HCT116 (cell line): ENCODE measurements at regions not wholly inside any gene's neighbourhood (a gene's known extent, or its start where the extent isn't known, plus 50 kb on each side); places are given as distances from the start of the nearest gene placed in this dataset.

Source experiments
- ATAC-seq: fragments of 200-7000 bp; cut with Tn5 transposase; 2 replicates; pipeline ENCODE4 v1.9.1; 2020; ENCODE audit warnings: mild to moderate bottlenecking, moderate library complexity
- BruUV-seq: library from RNA; stranded (reverse); fragments of 400-500 nt; replicated peaks from 2 replicates; lab custom pipeline; 2021; lab: Mats Ljungman, UMichigan
- CTCF ChIA-PET: fragments of 300-600 bp; sonication (Branson Sonifier 250); formaldehyde crosslinking; loops from one replicate; lab custom pipeline; 2021; ENCODE audit warnings: antibody characterized with exemption; lab: Charles Lee
- POLR2A ChIA-PET: fragments of 300-600, 350-600 bp; sonication (Branson Sonifier 250); formaldehyde crosslinking; loops from one replicate; lab custom pipeline; 2021; ENCODE audit warnings: antibody characterized with exemption; lab: Charles Lee
- RAD21 ChIA-PET, 2 experiments: fragments of 300-600 bp; sonication (Branson Sonifier 250); formaldehyde crosslinking; loops; one replicate each; lab custom pipeline; 2023; ENCODE audit warnings: low total read pairs in 2 of 2; ENCODE audit not compliant: uncharacterized antibody in 2 of 2, unreplicated experiment in 2 of 2, low non-redundant PET in 1 of 2; lab: Charles Lee
- DNase-seq: peaks from one replicate; pipeline ENCODE4 v3.0.0-alpha.2; 2010; ENCODE audit warnings: low read depth, low spot score
- H2AFZ ChIP-seq: fragments of 200-600 bp; shearing (Covaris generic), sonication (generic); 2 replicates; pipeline ENCODE4 v1.6.1; 2017; ENCODE audit warnings: low read depth, mixed run types, mixed read lengths, antibody characterized with exemption, low read length; ENCODE audit not compliant: poor library complexity, severe bottlenecking
- H3K27ac ChIP-seq: 2 replicates; pipeline ENCODE4 v1.5.1; 2012; ENCODE audit warnings: low read depth, low read length
- H3K27me3 ChIP-seq: fragments of 200-600 bp; sonication (generic); 2 replicates; pipeline ENCODE4 v1.6.1; 2016; ENCODE audit warnings: mixed run types, low read length, mixed read lengths; ENCODE audit not compliant: insufficient read depth
- H3K36me3 ChIP-seq, 2 experiments: fragments of 200-500 bp in 1 of 2; fragments of 200-600 bp in 1 of 2; sonication (Bioruptor generic) in 1 of 2; sonication (generic) in 1 of 2; 2 replicates each; pipeline versions ENCODE4 v1.5.1 to v1.6.1; 2014 to 2016; ENCODE audit warnings: low read length in 2 of 2, inconsistent platforms in 1 of 2, mixed read lengths in 1 of 2, mixed run types in 1 of 2; ENCODE audit not compliant: insufficient read depth in 2 of 2, control insufficient read depth in 1 of 2
- H3K4me1 ChIP-seq, 2 experiments: fragments of 200-600 bp in 1 of 2; sonication (generic) in 1 of 2; 2 replicates each; pipeline versions ENCODE4 v1.5.1 to v1.6.1; 2012 to 2017; ENCODE audit warnings: low read length in 2 of 2, inconsistent platforms in 1 of 2, mild to moderate bottlenecking in 1 of 2, mixed read lengths in 1 of 2, mixed run types in 1 of 2, moderate library complexity in 1 of 2; ENCODE audit not compliant: insufficient read depth in 2 of 2, control insufficient read depth in 1 of 2
- H3K4me2 ChIP-seq: fragments of 200-600 bp; sonication (generic); 2 replicates; pipeline ENCODE4 v1.6.1; 2017; ENCODE audit warnings: mixed run types, low read length, mixed read lengths
- H3K4me3 ChIP-seq, 2 experiments: fragments of 200-600 bp in 1 of 2; sonication (generic) in 1 of 2; replicated peaks in 1 of 2; 2 replicates each; pipeline ENCODE4 v1.5.1; 2011 to 2016; ENCODE audit warnings: low read length in 2 of 2, control low read depth in 1 of 2, low read depth in 1 of 2, mild to moderate bottlenecking in 1 of 2, mixed read lengths in 1 of 2, mixed run types in 1 of 2
- H3K79me2 ChIP-seq: fragments of 200-600 bp; sonication (generic); 2 replicates; pipeline ENCODE4 v1.6.1; 2017; ENCODE audit warnings: mild to moderate bottlenecking, mixed run types, low read length, moderate library complexity, mixed read lengths; ENCODE audit not compliant: insufficient read depth
- H3K9ac ChIP-seq: fragments of 200-600 bp; sonication (generic); 2 replicates; pipeline ENCODE4 v1.6.1; 2016; ENCODE audit warnings: low read length, mixed read lengths
- H3K9me2 ChIP-seq: fragments of 200-600 bp; sonication (generic), shearing (Covaris generic); 2 replicates; pipeline ENCODE4 v1.6.1; 2017; ENCODE audit warnings: mixed run types, mild to moderate bottlenecking, moderate library complexity; ENCODE audit not compliant: insufficient read depth
- H3K9me3 ChIP-seq, 2 experiments: fragments of 200-500 bp in 1 of 2; fragments of 200-600 bp in 1 of 2; sonication (Bioruptor generic) in 1 of 2; sonication (generic) in 1 of 2; 2 replicates each; pipeline ENCODE4 v1.6.1; 2014 to 2017; ENCODE audit warnings: low read length in 2 of 2, mixed read lengths in 2 of 2, inconsistent platforms in 1 of 2, low read depth in 1 of 2, mild to moderate bottlenecking in 1 of 2, mixed run types in 1 of 2, moderate library complexity in 1 of 2; ENCODE audit not compliant: control insufficient read depth in 1 of 2, insufficient read depth in 1 of 2
- H4K20me1 ChIP-seq: fragments of 200-600 bp; sonication (generic), shearing (Covaris generic); 2 replicates; pipeline ENCODE4 v1.6.1; 2017; ENCODE audit warnings: mixed run types, mild to moderate bottlenecking, moderate library complexity; ENCODE audit not compliant: insufficient read depth
- CEBPB ChIP-seq: IDR thresholded peaks from 2 replicates; pipeline ENCODE4 v1.6.1; 2012; ENCODE audit warnings: low read depth
- EGR1 ChIP-seq: IDR thresholded peaks from 2 replicates; pipeline ENCODE4 v1.6.1; 2012; ENCODE audit warnings: low read depth
- FOSL1 ChIP-seq: IDR thresholded peaks from 2 replicates; pipeline ENCODE4 v1.6.1; 2012; ENCODE audit warnings: low read depth
- MAX ChIP-seq: IDR thresholded peaks from 2 replicates; pipeline ENCODE4 v1.6.1; 2012
- POLR2A ChIP-seq: IDR thresholded peaks from 2 replicates; pipeline ENCODE4 v1.7.0; 2011; ENCODE audit warnings: borderline replicate concordance; ENCODE audit not compliant: insufficient read depth, insufficient read length; ENCODE audit errors: extremely low read depth
- POLR2AphosphoS5 ChIP-seq: IDR thresholded peaks from 2 replicates; pipeline ENCODE4 v1.6.1; 2011; ENCODE audit warnings: mild to moderate bottlenecking, low read depth, low read length, moderate library complexity
- REST ChIP-seq: IDR thresholded peaks from 2 replicates; pipeline ENCODE4 v1.6.1; 2012; ENCODE audit warnings: low read depth
- SIN3A ChIP-seq: IDR thresholded peaks from 2 replicates; pipeline ENCODE4 v1.6.1; 2012; ENCODE audit warnings: low read depth
- TCF7L2 ChIP-seq: IDR thresholded peaks from 2 replicates; pipeline ENCODE4 v1.7.0; 2011; ENCODE audit warnings: borderline replicate concordance, inconsistent platforms; ENCODE audit not compliant: insufficient read depth, insufficient read length; ENCODE audit errors: extremely low read depth
- YY1 ChIP-seq: IDR thresholded peaks from 2 replicates; pipeline ENCODE4 v1.6.1; 2011; ENCODE audit warnings: low read length, low read depth, moderate library complexity, mild to moderate bottlenecking; ENCODE audit not compliant: insufficient replicate concordance; ENCODE audit errors: extremely low read depth
- ZBTB33 ChIP-seq: IDR thresholded peaks from 2 replicates; pipeline ENCODE4 v1.6.1; 2011; ENCODE audit warnings: mild to moderate bottlenecking, low read length, moderate library complexity; ENCODE audit not compliant: insufficient replicate concordance; ENCODE audit errors: extremely low read depth
- ZFX ChIP-seq: fragments of 450-650 bp; IDR thresholded peaks from 2 replicates; pipeline ENCODE4 v1.6.1; 2017
- intact Hi-C: fragments of 100-400 bp; cut with micrococcal nuclease; formaldehyde crosslinking; loops from 2 replicates; pipeline ENCODE4 v1.10.0; 2022

- RAD21 ChIA-PET = no interaction called here
- H3K9me2 ChIP-seq = no peaks in the 10 kb centered on the region
- POLR2A ChIA-PET = no interaction called here
- H3K36me3 ChIP-seq = no peaks in the 10 kb centered on the region
- intact Hi-C loops = no loop called here
- DNase-seq (no peak), ATAC-seq (no peak)
- TF ChIP-seq TCF7L2 (no peak), MAX (no peak), POLR2A (no peak), FOSL1 (no peak), CEBPB (no peak), EGR1 (no peak), ZBTB33 (no peak), POLR2AphosphoS5 (no peak), SIN3A (no peak)
- H3K4me1 ChIP-seq = peaks cover 0 to 4% of the 10 kb centered on the region in 2 experiments; a peak in 2 of 4 replicates
- CTCF ChIA-PET = no interaction called here
- no peaks in the 10 kb centered on the region for H3K9me3 ChIP-seq
- no peak overlapping the region for H3K9ac ChIP-seq
- no peak overlapping the region for H3K4me3 ChIP-seq
- H4K20me1 ChIP-seq = no peaks in the 10 kb centered on the region
- H2AFZ ChIP-seq = no peak overlapping the region
- BruUV-seq = no TSS peak
- no peaks in the 10 kb centered on the region for H3K79me2 ChIP-seq
- no peaks in the 10 kb centered on the region for H3K27me3 ChIP-seq
- no peak overlapping the region for H3K27ac ChIP-seq
- H3K4me2 ChIP-seq = no peak overlapping the region
These were observed 288.5 kb upstream of the RUNX1 start for GRCh38 chr21:35337573-35337972.

GRCh38 chr21:35336534-35336933 lies 287.4 kb upstream of the RUNX1 start:
- CTCF ChIA-PET = no interaction called here
- intact Hi-C loops = no loop called here
- Histone ChIP-seq H3K27ac (no peak overlapping the region), H3K9me2 (no peaks in the 10 kb centered on the region), H3K79me2 (no peaks in the 10 kb centered on the region), H3K4me2 (no peak overlapping the region), H2AFZ (no peak overlapping the region), H3K4me1 (peaks cover 0 to 4% of the 10 kb centered on the region in 2 experiments; a peak in 2 of 4 replicates), H3K9me3 (no peaks in the 10 kb centered on the region), H4K20me1 (no peaks in the 10 kb centered on the region), H3K27me3 (no peaks in the 10 kb centered on the region), H3K4me3 (no peak overlapping the region), H3K9ac (no peak overlapping the region), H3K36me3 (no peaks in the 10 kb centered on the region)
- DNase-seq = no peak
- ATAC-seq = no peak
- BruUV-seq = no TSS peak
- RAD21 ChIA-PET = no interaction called here
- POLR2A ChIA-PET = interaction anchor here (0.5 kb wide), 1 partner anchor 31 kb away, joined by 3 read pairs; no protein-coding TSS in a partner anchor
- no peak for TF ChIP-seq TCF7L2
- no peak for TF ChIP-seq FOSL1
- TF ChIP-seq EGR1 = no peak
- no peak for TF ChIP-seq YY1
- TF ChIP-seq REST = no peak
- no peak for TF ChIP-seq CEBPB
- TF ChIP-seq ZFX = no peak
- no peak for TF ChIP-seq POLR2AphosphoS5
